Type B pancreatic cell (in vitro differentiated cells): ENCODE measurements at regions not wholly inside any gene's neighbourhood (a gene's known extent, or its start where the extent isn't known, plus 50 kb on each side); places are given as distances from the start of the nearest gene placed in this dataset.

ENCODE experiments used
- DNase-seq: peaks from one replicate; pipeline ENCODE4 v3.0.0; 2021; ENCODE audit warnings: mixed read lengths; ENCODE audit not compliant: unreplicated experiment; ENCODE audit errors: extremely low spot score
- H3K27ac Mint-ChIP-seq: 2 replicates; pipeline ENCODE4 v1.8.0; 2021; ENCODE audit warnings: mild to moderate bottlenecking, mixed read lengths
- H3K27me3 Mint-ChIP-seq: 2 replicates; pipeline ENCODE4 v1.8.0; 2021; ENCODE audit warnings: mixed read lengths
- H3K36me3 Mint-ChIP-seq: 2 replicates; pipeline ENCODE4 v1.8.0; 2021; ENCODE audit warnings: mixed read lengths
- H3K4me1 Mint-ChIP-seq: one replicate; pipeline ENCODE4 v1.8.0; 2021; ENCODE audit warnings: mixed read lengths; ENCODE audit not compliant: unreplicated experiment
- H3K4me3 Mint-ChIP-seq: 2 replicates; pipeline ENCODE4 v1.8.0; 2021; ENCODE audit warnings: mild to moderate bottlenecking, mixed read lengths
- H3K9me3 Mint-ChIP-seq: 2 replicates; pipeline ENCODE4 v1.8.0; 2021; ENCODE audit warnings: mixed read lengths
- CTCF ChIP-seq: fragments of 200-600 bp; sonication (generic); conservative IDR thresholded peaks from 2 replicates; pipeline ENCODE4 v1.5.0; 2021; ENCODE audit warnings: antibody characterized with exemption, mild to moderate bottlenecking

GRCh38 chr13:71382285-71382684, 484.7 kb downstream of the DACH1 start:
- Mint-ChIP-seq H3K27me3 (no peaks in the 10 kb centered on the region), H3K4me1 (no peaks in the 10 kb centered on the region)

GRCh38 chr13:71380191-71380590, 486.8 kb downstream of the DACH1 start:
- no peak for TF ChIP-seq CTCF
- no peaks in the 10 kb centered on the region for H3K27me3 Mint-ChIP-seq
- no peaks in the 10 kb centered on the region for H3K9me3 Mint-ChIP-seq
- H3K27ac Mint-ChIP-seq: no peak overlapping the region
- H3K4me3 Mint-ChIP-seq: no peak overlapping the region
- DNase-seq: no peak
- H3K36me3 Mint-ChIP-seq: no peaks in the 10 kb centered on the region
- H3K4me1 Mint-ChIP-seq: no peaks in the 10 kb centered on the region

More at GRCh38 chr13:71382285-71382684, 484.7 kb downstream of the DACH1 start:
- no peak for DNase-seq
- Mint-ChIP-seq H3K4me3 (no peak overlapping the region), H3K9me3 (no peaks in the 10 kb centered on the region), H3K36me3 (no peaks in the 10 kb centered on the region), H3K27ac (no peak overlapping the region)
- no peak for TF ChIP-seq CTCF

GRCh38 chr13:71378961-71379905, 487.8 kb downstream of the DACH1 start:
- TF ChIP-seq CTCF: no peak
- Mint-ChIP-seq H3K27ac (no peak overlapping the region), H3K36me3 (no peaks in the 10 kb centered on the region), H3K9me3 (no peaks in the 10 kb centered on the region), H3K4me1 (peaks cover 8% of the 10 kb centered on the region), H3K27me3 (no peaks in the 10 kb centered on the region), H3K4me3 (no peak overlapping the region)
- no peak for DNase-seq

GRCh38 chr13:71374471-71375049, 492.4 kb downstream of the DACH1 start:
- Mint-ChIP-seq H3K4me3 (no peak overlapping the region), H3K36me3 (no peaks in the 10 kb centered on the region), H3K27me3 (no peaks in the 10 kb centered on the region), H3K4me1 (peaks cover 8% of the 10 kb centered on the region), H3K9me3 (no peaks in the 10 kb centered on the region), H3K27ac (no peak overlapping the region)
- no peak for TF ChIP-seq CTCF
- no peak for DNase-seq

- DNase-seq: no peak
- no peaks in the 10 kb centered on the region for H3K4me1 Mint-ChIP-seq
- no peak overlapping the region for H3K4me3 Mint-ChIP-seq
- TF ChIP-seq CTCF: no peak
- H3K27me3 Mint-ChIP-seq: no peaks in the 10 kb centered on the region
- H3K36me3 Mint-ChIP-seq: no peaks in the 10 kb centered on the region
- no peak overlapping the region for H3K27ac Mint-ChIP-seq
- H3K9me3 Mint-ChIP-seq: peaks cover 7% of the 10 kb centered on the region
Observed at GRCh38 chr13:71368336-71368735, 498.7 kb downstream of the DACH1 start.
